COLO829 (cell line): ENCODE measurements at regions not wholly inside any gene's neighbourhood (a gene's known extent, or its start where the extent isn't known, plus 50 kb on each side); places are given as distances from the start of the nearest gene placed in this dataset.

Experiments used
- DNase-seq: peaks from one replicate; pipeline ENCODE4 v3.0.0; 2012; ENCODE audit warnings: low spot score

DNA sequence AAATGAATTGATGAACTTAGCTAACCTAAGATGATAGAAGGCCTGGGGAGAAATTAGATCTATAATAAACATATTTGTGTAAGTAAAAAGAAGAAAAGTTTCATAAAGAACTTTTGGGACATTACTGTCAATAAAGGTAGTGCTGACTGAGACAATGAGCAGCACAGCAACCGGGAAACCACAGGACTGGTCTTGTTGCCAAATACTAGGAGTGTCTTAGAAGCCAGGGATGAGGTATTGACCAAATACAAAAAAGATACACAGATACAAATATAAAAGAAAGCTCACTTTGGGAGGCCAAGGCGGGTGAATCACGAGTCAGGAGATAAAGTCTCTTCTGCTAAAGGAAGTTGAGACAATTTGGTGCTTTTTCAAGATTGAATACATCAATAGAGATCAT lies 362.4 kb upstream of the ZNF385D start:
- DNase-seq: no peak

DNA sequence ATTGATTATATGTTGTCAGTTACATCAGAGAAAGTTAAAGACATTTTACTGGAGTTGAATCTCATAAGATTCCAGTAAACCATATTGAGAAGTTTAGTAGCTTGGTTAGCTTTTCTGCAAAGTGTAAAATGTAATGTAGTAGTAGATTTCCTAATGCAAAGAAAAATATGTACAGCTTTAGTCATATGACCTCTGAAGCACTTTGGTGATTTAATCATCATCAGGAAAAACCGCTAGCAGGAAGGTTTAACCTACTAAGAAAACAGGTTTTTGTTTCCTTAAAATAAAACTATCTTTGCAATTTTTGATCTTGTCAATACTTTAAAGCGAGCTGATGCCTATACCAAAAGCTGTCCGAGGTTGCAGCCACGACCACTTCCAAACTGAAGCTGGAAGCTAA lies 364.6 kb upstream of the ZNF385D start:
- no peak for DNase-seq

DNA sequence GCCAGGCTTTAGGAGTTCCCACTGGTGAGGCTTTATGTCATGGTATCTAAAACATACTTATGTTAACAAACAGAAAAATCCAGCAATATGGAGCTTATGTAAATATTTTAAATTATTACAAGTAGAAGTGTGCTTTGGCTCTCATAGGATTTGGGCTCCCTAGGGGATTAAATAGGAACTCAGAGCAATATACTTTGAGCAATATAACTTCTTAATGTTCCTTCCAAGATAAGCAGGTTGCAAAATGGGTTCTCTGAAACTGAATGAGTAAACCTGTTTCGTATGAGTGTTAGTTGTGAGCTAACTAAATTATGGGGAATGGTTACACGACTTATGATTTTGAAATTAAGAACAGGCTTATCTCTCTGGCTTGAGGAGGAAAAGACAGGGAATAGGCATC lies 366.1 kb upstream of the ZNF385D start:
- no peak for DNase-seq

DNA sequence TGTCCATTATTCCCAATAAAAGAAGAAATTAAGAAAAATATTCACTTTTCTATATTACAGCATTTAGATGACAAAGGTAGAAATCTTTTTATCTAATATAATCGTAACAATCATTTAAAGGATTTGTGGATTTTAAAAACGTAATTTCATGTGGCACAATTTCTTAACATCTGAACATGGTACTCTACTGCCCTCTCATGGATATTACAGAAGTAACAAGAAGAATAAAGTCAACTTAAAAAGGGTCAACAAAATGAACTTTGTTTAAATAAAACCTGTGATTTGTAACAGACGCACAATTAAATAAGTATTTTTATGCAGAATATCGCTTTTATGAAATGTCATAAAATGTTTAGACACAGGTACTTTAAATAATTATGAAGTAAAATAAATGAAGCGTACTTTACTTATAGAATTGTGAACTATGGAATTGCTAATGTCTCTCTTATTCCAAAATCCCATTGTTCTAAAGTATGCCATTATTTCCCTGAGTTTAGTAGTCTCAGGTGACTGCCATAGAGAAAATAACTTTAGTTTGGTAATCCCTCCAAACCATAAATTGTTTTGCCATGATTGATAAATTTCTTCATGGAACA lies 366.8 kb upstream of the ZNF385D start:
- DNase-seq: no peak

DNA sequence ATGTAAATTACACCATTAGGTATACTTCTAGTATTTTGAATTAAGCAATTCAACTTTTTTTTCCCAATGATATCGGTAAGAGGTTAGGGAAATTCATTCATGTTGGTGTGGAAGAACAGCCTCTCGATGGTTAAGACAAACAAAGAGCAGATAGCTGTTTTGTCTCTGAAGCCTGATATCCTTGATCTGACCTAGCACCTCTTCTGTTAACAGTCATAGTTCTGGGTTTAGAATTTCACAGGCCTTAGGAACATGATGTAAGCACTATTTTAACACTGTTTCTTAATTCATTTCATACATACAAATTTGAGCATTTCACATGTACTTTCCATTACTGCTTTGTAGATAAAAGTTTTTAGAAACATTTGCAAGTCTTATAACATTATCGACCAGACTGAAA lies 367.5 kb upstream of the ZNF385D start:
- DNase-seq: no peak

DNA sequence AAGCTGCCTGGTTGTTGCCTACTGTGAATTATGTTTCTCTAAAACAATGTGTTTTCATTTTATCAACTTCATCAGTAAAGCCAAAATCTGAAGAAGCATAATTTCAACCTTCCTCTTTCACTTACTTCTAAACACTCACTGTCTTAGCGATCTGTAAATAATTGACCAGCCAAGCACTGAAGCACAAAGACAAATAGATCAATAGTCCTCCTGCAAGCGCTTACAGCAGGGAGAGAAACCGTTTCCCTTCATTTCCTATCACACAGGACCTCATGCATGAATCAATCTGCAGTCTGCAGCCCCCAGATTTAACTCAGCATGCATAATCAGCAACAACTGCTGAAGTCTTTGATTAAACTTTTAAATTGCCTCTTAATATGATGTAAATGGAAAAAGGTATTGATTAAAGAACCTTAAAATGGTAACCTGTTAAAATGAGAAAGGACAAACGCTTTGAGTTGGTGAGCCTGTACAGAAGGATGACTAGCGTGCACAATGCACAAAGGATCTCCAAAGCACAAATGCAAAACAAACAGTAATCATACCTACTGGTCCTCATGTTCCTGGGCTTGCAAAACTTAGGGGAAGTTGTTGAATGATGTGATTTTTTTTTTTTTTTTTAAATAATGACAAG lies 370.2 kb upstream of the ZNF385D start:
- no peak for DNase-seq

DNA sequence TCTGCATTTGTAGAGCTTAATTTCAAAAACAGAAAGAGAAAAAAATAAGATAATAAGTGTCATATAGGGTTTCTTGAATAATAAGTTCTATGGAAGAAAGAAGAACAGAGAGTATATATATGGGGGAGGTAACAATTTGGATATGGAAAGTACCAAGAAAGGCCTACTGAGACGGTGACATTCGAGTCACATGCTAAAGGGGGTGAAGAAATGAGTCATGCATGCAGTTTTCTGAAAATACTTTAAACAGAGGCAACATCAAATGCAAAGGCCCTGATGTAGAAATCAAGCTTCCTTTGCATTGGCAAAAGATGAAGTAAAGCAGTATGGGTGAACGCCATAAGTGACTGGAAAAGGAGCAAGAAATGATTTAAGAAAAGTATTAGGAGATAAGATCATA lies 371.6 kb upstream of the ZNF385D start:
- no peak for DNase-seq

DNA sequence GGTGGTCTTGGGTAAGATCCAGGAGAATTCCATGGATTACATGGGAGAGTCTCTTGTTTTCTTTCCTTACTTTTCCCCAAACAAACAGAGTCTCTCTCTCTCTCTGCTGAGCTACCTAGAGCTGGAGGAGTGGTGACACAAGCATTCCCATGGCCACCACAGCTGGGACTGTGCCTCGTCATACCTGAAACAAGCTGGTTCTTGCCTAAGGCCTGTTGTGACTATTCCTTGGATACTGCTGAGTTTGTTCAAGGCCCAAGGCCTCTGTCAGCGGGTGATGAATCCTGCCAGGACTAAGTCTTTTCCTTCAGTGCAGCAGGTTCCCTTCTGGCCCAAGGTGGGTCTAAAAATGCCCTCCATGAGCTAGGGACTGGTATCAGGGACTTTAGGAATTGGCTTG lies 378.1 kb upstream of the ZNF385D start:
- no peak for DNase-seq

DNA sequence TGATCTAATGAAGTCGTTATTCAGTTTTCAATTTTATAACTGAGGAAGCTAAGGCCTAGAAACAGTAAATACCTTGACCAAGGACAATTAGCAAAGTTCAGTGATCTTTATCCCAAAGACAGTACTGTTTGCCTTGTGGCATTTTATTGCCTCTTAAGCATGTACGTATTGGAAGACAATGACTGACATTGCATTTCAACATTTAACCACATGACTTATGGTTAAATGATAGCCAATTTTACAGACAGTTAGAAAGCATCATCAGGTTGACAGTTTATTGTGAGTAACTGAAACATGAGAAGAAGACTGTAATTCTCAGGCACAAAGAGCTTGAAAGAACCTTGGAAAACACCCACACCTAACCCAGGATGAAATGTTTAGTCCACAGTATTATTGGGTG lies 390.8 kb upstream of the ZNF385D start:
- DNase-seq: no peak

DNA sequence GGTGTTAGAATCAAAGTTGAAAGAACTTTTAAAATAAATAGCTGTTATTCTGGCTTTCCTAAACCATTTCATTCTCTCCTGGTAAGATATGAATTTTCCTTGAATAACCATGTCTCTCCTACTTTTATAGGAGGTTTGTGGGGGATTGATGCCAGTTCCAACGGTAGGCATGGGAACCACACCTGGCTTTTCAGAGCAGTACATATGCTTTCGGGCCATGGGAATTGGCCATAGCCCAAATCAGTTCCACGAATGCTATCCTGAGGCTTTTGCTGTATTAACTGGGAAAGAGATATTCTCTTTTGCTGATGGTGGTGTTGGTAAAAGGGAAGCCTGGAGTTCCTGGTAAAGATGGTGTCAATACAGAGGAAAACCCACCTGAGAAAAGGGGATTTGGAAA lies 396.2 kb upstream of the ZNF385D start:
- no peak for DNase-seq

DNA sequence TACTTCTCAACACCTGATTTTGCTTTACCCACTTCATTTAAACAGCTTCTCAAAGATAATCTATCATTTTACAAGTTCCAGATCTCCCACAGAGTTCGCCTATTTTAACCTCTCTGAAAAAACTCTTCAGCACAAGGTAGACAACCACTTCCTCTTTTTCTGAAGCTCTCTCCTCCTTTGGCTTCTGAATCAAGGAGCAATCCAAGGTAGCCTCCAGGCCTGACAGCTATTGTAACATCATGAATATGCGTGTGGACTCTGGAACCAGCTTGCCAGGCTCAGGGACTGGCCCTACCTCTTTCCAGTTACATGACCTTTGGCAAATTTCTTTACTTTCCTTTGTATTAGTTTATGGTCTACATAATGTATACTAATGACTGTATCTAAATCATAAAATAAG lies 405.9 kb upstream of the ZNF385D start:
- DNase-seq: no peak

DNA sequence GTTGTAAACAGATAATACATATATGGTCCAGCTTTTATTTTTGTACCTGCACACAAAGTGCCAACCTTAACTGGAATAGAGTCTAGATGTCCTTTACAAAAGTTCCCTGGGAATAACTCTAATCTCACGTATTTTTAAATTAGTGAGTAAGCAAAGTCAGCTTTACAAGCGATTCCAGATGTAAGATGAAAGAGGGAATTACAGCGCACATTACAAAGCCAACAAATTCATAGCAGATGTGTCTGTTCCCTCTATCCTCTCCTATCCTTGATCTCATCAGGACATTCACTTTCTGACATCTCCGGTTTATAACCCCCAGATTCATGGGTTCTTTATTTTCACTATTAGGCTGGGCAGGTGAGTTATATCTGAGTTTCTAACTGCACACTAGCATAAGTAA lies 406.8 kb upstream of the ZNF385D start:
- DNase-seq: no peak

DNA sequence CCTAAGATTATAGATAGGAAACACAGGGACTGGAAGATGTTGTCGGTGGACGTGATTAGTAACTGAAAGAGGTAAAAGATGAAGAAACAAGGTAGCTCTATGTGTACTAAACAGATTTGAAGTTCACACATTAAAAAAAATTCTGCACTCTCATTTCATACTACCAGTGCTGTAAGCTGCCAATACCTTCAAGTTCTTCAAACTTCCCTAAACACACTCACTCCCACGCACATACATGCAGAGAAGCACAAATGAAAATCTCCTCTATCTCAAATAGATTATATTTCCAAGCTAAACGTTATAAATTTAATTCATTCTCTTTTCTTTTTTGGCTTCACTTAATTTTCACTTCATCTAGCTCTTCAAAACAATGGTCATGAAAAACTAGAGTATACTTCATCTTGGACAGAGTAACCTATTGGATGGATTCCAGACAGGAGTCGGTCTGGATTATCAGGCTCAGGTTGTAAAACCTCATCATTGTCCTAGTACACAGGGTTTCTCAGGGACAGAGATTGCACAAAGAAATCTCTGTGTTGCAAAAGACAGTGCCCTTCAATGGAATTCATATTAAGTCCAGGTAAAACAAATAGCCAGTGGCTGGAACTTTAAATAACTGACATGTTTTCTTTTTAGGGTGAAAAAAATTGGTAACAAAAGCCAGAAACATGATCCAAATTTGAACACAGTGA lies 408.1 kb upstream of the ZNF385D start:
- DNase-seq: no peak

DNA sequence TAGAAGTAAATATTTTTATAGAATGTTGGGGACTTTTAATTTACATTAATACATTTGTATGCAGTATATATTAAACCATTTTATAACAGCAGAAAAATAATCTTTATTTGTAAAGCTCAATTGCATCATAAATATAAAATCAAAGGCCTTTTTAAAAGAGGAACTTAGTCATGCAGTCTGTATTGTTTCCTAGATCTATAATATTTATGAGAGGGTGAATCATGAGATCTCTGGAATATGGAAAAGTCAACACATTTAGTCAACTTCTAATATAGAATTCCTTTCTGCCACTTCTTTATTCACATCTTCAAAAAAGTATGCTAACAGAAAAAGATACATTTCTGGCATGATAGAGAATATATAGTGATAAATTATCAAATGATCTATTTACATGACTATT lies 410.3 kb upstream of the ZNF385D start:
- DNase-seq: no peak

DNA sequence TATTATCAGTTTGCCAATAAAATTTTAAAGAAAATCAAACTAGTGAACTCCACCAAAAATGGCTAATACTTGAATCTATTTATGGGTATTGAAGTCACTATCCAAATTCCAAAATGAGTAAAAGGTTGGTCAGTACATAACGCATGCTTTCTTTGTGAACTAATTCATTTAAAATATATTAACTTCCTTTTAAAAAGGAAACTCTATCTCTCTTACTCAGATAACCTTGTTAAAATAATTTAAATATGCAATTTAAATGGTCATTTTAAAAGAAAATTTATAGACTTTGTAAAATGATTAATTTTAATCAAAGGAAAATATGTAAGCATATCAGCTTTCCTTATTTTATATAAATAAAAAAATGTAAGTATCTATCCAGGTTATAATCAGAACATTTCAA lies 419.4 kb upstream of the ZNF385D start:
- DNase-seq: no peak

DNA sequence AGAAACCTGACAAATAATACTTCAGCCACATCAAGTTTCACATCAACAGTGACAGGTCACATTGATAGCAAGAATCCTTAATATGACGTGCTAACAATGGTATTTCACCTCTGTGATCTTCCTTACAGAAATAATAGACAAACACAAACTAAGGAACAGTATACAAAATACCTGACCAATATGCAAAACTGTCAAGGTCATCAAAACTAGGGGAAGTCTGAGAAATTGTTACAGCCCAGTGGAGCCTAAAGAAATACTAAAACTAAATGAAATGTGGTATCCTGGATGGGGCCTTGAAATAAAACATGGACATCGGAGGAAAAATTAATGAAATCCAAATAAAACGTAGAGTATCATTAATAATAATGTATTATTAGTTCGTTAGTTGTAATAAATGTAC lies 422.0 kb upstream of the ZNF385D start:
- no peak for DNase-seq

DNA sequence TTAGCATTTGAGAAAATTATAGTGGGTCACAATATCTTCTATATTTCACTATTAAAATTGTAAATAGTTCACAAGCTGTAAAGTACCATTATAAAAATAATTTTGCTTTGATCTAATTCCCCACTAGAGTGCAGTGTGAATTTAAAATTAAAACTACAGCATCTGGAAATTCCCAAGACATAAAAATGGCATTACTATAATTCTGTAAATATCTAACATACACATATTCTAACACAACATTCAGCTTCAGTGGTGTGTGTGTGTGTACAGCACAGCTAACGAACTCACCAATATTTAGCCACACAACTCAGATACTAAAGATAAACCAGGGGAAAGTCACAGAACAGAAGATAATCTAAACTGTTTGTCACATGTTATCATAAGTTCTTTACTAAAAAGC lies 424.9 kb upstream of the ZNF385D start:
- no peak for DNase-seq

DNA sequence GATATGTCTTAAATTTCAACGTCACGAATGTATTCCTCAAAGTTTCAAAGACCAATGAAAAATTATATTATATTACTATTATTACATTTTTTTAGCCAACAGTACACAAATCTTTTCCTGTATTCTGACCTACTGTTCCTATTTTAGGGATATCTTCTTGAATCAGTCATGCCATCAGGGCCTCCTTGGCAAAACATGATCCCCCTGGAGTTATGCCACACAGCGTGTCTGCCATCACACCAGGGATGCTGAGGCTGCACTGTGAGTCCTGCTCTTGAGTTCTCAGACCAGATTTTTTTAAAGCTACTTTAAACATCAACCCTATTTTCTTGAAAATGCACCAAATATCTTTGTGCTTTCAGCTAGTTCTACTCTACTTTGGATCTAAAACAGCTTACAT lies 425.9 kb upstream of the ZNF385D start:
- DNase-seq: no peak

DNA sequence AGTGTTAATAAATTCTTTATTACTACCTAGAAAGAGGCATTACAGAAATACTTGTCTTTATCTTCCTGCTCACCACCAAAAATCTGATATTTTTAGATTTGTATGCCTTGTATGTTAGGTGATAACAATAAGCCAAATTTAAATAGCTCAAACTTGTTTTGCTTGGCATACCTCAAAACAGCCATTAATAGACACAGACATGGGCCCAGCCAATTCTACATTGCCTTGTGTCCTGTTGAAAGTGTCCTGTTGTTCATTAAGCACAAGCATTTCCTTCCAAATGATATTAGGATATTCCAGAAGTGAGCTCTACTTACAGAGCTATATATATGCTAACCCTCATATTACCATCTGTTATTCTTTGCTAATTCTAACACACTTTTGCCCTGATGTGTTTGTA lies 438.6 kb upstream of the ZNF385D start:
- no peak for DNase-seq

DNA sequence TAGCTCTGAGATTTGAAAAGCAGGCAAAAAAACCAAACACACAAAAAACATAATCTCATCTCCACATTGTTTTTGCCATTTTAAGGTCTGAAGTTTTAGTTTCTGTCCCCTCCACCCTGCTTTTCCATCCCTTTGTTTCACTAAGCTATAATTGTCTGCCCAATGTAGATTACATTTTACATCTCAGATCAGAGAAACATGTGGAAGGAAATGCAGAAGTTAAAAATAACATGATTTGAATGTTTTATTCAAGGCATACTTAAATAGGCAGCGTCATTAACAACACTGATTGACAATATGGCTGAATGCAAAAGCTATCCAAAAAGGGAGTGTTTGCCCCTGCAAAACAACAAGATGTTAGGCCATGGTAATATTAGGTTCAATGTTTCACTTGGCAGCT lies 448.1 kb upstream of the ZNF385D start:
- no peak for DNase-seq

DNA sequence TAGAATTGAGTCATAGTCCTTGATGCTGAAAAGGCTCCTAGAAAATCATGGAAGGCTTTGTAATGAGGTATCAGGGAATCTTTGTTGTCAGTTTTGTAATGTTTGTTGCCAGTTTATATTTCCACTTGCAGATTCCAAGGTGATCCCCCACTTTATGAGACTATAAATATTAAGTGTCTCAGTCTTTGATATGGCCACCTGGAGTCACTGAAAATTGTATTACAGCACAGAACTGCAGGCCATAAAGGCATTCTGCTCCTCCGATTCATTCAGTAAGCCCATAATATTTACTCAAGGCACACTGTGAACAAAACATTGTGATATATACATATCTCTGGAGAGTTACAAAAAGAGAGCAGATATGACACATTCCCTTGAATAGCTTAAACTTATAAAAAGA lies 457.8 kb upstream of the ZNF385D start:
- no peak for DNase-seq

DNA sequence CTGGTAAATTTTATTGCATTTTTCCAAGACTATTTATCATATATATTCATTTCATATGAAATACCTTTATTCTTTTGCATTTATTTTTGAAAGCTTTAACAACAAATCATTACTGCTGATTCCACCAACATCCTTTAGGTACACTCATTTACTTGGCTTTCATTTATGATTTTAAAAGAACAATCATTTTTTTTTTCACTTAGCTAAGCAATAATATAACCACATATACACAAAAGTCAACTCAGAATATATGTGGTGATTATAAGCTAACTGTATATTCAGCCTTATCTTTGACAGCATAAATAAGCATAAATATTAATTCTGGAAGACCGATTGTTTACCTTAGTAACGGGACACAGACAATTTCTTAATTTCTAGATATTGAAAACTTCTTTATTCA lies 458.6 kb upstream of the ZNF385D start:
- DNase-seq: no peak

DNA sequence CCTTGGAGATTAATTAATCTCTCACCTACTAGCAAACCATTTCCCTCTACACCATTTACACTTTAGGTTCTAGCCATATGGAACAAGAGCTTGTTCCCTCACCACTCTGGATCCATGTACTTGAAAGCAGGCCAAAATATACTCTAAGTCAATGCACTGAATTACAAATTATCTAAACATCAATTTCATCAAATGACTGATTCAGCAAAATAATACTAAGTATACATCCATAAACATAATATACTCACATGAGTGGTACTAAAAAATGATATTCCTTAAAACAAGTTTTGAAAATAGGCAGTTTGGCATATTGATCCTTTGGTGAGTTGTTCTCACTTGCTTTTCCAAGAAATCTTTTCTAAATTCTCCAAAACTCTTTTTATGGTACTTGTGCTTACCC lies 459.7 kb upstream of the ZNF385D start:
- no peak for DNase-seq

DNA sequence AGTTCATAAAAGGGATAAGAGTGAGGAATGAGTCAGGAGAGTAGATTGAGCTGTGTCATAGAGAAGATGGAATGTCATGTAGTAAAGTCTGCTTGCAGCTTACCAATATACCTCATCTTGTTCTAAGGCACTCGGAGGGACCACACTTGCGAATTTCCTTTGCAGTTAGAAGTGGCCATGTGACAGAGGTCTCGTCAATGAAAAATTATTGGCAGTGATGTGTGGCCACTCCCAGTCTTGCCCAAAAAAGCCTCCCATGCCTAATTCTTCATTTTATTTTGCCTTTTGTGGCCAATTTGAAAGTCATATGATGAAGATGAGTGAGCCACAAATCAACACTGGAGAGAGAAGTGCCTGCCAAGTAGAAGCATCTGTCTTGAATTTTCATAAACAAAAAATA lies 465.6 kb upstream of the ZNF385D start:
- DNase-seq: no peak
